ENCODE measurements at regions not wholly inside any gene's neighbourhood (a gene's known extent, or its start where the extent isn't known, plus 50 kb on each side); places are given as distances from the start of the nearest gene placed in this dataset.
"Not testable (repeated sequence)": the region's sequence is repeated elsewhere in the genome, so short reads cannot be mapped to it uniquely, and the experiment has no call there.

DNA sequence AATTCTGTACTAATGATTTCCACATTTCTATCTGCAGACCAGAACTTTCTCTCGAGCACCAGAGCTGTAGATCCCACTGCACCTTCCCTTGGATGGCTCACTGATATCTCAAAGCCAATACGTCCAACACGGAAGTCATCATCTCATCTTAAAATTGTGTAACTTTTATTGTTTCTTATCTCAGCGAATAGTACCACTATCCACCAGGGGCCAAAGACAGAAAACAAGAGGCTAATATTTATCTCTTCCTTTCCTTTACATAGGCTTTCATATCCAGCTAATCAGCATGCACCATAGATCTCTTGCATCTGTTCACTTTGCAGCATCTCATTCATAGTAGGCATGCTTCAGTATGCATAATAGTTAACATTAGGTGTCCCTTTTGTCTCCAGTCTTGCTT is 303.6 kb downstream of the PTPRC start:
- ATAC-seq (no peak), DNase-seq (no peak)
- Mint-ChIP-seq H3K27ac (no peak overlapping the region), H3K4me1 (peaks cover 0 to 7% (median 3%) of the 10 kb centered on the region in 4 donors), H3K27me3 (no peaks in the 10 kb centered on the region), H3K9me3 (peaks cover 0 to 6% (median 0%) of the 10 kb centered on the region in 9 donors), H3K36me3 (no peaks in the 10 kb centered on the region), H3K4me3 (no peak overlapping the region)
- POLR2A ChIA-PET = no interaction called here

DNA sequence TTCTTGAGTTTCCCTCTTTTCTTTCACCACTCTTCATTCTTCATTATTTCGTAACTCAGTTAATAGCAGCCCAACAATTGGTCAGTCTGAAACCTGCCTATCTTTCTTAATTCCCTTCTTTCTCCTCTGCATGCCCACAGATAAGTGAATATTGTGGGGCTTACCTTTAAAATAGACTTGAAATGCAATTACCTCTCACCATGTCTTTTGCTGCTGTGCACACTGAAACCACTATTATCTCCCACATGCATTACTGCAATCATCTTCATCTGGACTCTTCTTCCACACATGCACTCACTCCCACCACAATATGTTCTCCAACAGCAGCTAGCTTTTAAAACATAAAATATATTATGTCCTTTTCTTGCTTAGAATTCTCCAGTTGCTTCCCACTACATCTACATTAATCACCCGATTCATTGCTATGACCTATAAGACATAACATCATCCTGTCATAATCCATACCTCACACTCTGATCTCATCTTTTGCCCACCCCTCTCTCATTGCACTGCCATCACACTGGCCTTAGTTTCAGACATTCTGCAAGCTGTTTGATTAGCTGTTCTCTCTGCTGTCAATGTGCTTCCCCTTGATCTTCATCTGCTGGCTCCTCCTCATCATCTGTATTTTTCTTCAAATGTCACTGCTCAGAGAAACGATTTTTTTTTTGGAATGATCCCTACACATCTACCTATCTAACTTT is 304.8 kb downstream of the PTPRC start:
- no peak for ATAC-seq
- no peaks in the 10 kb centered on the region for H3K27me3 Mint-ChIP-seq
- H3K9me3 Mint-ChIP-seq = peaks cover 0 to 6% (median 0%) of the 10 kb centered on the region in 9 donors
- no peak overlapping the region for H3K4me3 Mint-ChIP-seq
- DNase-seq = no peak
- H3K36me3 Mint-ChIP-seq = no peaks in the 10 kb centered on the region
- H3K4me1 Mint-ChIP-seq = peaks cover 0 to under 1% (median 0%) of the 10 kb centered on the region in 4 donors
- POLR2A ChIA-PET = no interaction called here
- no peak overlapping the region for H3K27ac Mint-ChIP-seq

DNA sequence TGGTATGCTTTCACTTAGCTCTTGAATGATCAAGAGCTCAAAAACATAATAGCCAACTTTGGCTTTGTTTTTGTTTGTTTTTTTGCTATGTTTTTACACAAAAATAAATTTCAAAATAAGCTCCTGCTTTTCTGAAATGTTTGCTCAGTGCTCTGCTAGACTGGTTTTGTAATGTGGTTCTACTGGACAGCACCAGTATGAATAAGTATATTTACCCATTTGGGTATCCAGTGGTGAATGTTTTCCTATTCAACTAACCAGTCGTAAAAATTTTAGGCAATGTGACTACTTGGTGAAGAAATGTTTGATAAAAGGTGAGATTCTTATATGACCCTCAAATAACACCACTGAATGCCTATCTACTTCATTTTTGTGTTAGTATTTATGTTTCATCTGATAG is 308.6 kb downstream of the PTPRC start:
- DNase-seq (no peak), ATAC-seq (no peak)
- Mint-ChIP-seq H3K27ac (no peak overlapping the region), H3K9me3 (no peaks in the 10 kb centered on the region), H3K36me3 (no peaks in the 10 kb centered on the region), H3K4me3 (no peak overlapping the region), H3K27me3 (peaks cover 0 to 2% (median 0%) of the 10 kb centered on the region in 5 donors), H3K4me1 (no peaks in the 10 kb centered on the region)
- POLR2A ChIA-PET = no interaction called here

DNA sequence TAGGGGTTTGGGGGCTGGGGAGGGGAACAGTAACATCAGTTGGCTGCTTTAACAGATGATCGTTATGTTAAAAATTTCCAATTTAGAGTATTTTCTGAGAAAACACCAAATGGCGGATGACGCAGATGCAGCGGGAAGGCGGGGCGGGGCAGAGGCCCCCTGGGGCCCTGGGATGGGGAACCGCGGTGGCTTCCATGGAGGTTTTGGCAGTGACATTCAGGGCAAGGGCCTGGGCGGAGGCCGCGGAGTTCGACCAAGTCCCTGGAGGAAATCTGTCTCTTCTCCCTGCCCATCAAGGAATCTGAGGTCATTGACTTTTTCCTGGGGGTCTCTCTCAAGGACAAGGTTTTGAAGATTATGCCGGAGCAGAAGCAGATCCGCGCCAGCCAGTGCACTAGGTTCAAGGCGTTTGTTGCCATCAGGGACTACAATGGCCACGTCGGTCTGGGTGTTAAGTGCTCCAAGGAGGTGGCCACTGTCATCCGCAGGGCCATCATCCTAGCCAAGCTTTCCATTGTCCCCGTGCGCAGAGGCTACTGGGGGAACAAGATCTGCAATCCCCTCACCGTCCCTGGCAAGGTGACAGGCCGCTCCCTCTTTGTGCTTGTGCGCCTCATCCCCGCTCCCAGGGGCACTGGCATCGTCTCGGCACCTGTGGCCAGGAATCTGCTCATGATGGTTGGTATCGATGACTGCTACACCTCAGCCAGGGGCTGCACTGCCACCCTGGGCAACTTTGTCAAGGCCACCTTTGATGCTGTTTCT is 310.2 kb downstream of the PTPRC start:
- Mint-ChIP-seq H3K27ac (no peak overlapping the region), H3K9me3 (peaks cover 0 to 3% (median 0%) of the 10 kb centered on the region in 9 donors), H3K27me3 (peaks cover 0 to 2% (median 0%) of the 10 kb centered on the region in 5 donors), H3K4me1 (no peaks in the 10 kb centered on the region), H3K4me3 (no peak overlapping the region), H3K36me3 (no peaks in the 10 kb centered on the region)
- ATAC-seq = no peak
- no peak for DNase-seq
- POLR2A ChIA-PET = no interaction called here

DNA sequence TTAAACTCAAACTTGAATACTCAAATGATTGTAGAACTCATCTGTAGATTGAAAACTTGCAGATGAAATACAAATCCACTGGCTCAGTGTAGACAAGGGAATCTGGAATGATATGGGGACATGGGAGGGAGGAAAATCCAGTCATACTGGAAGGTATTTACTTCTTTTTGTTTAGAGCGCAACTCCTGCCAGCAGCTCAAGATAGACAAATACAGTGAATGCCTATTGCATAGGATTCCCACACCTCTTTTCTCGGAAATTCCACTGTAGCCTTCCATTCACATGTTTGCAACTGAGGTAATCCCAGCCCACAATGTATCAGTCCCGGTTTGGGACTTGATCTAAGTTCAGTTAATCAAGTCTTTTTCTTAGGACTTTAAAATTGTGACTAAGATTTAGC is 311.2 kb downstream of the PTPRC start:
- H3K27me3 Mint-ChIP-seq = peaks cover 0 to 2% (median 0%) of the 10 kb centered on the region in 5 donors
- DNase-seq = no peak
- peaks cover 0 to 1% (median 0%) of the 10 kb centered on the region in 3 donors for H3K36me3 Mint-ChIP-seq
- H3K27ac Mint-ChIP-seq = no peak overlapping the region
- no peak for ATAC-seq
- POLR2A ChIA-PET = no interaction called here
- no peak overlapping the region for H3K4me3 Mint-ChIP-seq
- peaks cover 0 to 12% (median 0%) of the 10 kb centered on the region in 9 donors for H3K9me3 Mint-ChIP-seq
- no peaks in the 10 kb centered on the region for H3K4me1 Mint-ChIP-seq

DNA sequence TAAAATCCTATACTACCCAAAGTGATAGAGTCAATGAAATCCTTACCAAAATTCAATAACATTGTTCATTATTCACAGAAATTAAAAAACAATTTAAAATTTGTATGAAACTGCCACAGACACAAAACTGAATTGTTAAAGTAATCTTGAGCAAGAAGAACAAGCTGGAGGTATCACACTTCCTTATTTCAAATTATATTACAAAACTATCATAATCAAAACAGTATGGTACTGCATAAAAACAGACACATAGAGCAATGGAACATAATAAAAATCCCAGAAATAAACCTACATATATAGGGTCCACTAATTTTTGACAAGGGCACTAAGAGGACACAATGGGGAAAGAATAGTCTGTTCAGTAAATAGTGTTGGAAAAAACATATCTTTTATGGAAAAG is 316.2 kb downstream of the PTPRC start:
- Mint-ChIP-seq H3K27me3 (peaks cover 0 to 2% (median 0%) of the 10 kb centered on the region in 5 donors), H3K4me3 (no peak overlapping the region), H3K9me3 (peaks cover 0 to 14% (median 4%) of the 10 kb centered on the region in 9 donors), H3K4me1 (peaks cover 8 to 18% (median 15%) of the 10 kb centered on the region in 4 donors), H3K27ac (no peak overlapping the region), H3K36me3 (peaks cover 0 to 10% (median 0%) of the 10 kb centered on the region in 3 donors)
- DNase-seq (no peak), ATAC-seq (no peak)
- POLR2A ChIA-PET = no interaction called here

DNA sequence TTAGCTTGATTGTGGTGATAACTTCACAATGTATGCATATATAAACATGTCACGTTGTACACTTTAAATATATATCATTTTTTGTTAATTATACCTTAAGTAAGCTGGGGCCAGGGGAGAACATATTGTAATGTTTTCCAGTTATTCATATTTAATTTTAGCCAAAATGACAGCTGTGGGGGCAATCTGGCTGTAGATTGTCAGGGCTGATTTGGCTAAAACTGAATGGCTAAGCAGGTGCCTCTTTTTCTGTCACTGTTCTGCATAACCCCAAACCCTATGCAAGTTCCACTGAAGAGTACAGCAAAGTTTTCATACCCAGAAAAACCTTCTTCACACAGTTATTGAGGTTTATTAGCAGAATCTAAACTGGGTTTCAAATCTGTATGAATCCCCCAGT is 318.2 kb downstream of the PTPRC start:
- POLR2A ChIA-PET = no interaction called here
- peaks cover 8 to 18% (median 15%) of the 10 kb centered on the region in 4 donors for H3K4me1 Mint-ChIP-seq
- no peak overlapping the region for H3K27ac Mint-ChIP-seq
- no peak overlapping the region for H3K4me3 Mint-ChIP-seq
- DNase-seq (no peak), ATAC-seq (no peak)
- H3K27me3 Mint-ChIP-seq = no peaks in the 10 kb centered on the region
- peaks cover 0 to 10% (median 0%) of the 10 kb centered on the region in 3 donors for H3K36me3 Mint-ChIP-seq
- H3K9me3 Mint-ChIP-seq = peaks cover 0 to 14% (median 4%) of the 10 kb centered on the region in 9 donors

DNA sequence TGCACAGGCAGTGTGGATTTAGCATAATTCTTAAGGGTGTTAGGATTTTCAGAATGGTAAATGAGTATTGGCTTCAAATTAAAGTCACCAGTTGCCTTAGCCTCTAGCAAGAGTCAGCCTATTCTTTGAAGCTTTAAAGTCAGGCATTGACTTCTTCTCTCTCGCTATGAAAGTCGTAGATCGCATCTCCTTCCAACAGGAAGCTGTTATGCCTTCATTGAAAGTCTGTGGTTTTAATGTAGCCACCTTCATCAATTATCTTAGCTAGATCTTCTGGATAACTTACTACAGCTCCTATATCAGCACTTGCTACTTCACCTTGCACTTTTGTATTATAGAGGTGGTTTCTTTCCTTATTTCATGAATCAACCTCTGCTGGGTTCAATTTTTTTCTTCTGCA is 320.2 kb downstream of the PTPRC start:
- Mint-ChIP-seq H3K9me3 (peaks cover 0 to 14% (median 4%) of the 10 kb centered on the region in 9 donors), H3K27me3 (no peaks in the 10 kb centered on the region), H3K4me1 (peaks cover 15 to 33% (median 29%) of the 10 kb centered on the region in 4 donors), H3K36me3 (peaks cover 0 to 12% (median 0%) of the 10 kb centered on the region in 3 donors), H3K4me3 (peak overlapping the region in 2 of 10 donors; percentile 1 to 50), H3K27ac (peak overlapping the region in 6 of 10 donors; percentile 6 to 56 (median 25))
- ATAC-seq = peak; percentile 56 to 73
- peak in 2 of 10 donors; percentile 21 to 24 for DNase-seq
- POLR2A ChIA-PET = interaction anchor here (1.1 kb wide), 2 partner anchors 11 to 29 kb away, joined by 3 read pairs; no protein-coding TSS in a partner anchor

DNA sequence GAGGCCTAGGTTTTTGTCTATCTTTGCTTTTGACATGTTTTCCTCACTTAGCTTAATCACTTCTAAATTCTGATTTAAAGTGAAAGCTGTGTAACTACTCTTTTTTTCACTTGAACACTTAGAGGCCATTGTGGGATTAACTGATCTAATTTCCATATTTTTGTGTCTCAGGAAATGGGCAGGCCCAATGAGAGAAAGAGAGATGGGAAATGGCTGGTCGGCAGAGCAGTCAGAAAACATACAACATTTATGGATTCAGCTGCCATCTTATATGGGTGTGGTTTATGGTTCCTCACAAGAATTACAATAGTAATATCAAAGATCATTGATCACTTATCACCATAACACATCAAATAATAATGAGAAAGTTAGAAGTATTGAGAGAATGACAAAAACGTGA is 320.8 kb downstream of the PTPRC start:
- peaks cover 0 to 14% (median 3%) of the 10 kb centered on the region in 9 donors for H3K9me3 Mint-ChIP-seq
- peak overlapping the region in 2 of 10 donors; percentile 22 to 50 for H3K4me3 Mint-ChIP-seq
- no peaks in the 10 kb centered on the region for H3K27me3 Mint-ChIP-seq
- H3K4me1 Mint-ChIP-seq = peaks cover 15 to 39% (median 35%) of the 10 kb centered on the region in 4 donors
- H3K27ac Mint-ChIP-seq = peak overlapping the region in 6 of 10 donors; percentile 6 to 47 (median 14)
- ATAC-seq = no peak
- no peak for DNase-seq
- H3K36me3 Mint-ChIP-seq = peaks cover 0 to 12% (median 0%) of the 10 kb centered on the region in 3 donors
- POLR2A ChIA-PET = interaction anchor here (0.6 to 1.1 kb wide), 3 partner anchors 10 to 29 kb away, joined by 3 read pairs; no protein-coding TSS in a partner anchor

DNA sequence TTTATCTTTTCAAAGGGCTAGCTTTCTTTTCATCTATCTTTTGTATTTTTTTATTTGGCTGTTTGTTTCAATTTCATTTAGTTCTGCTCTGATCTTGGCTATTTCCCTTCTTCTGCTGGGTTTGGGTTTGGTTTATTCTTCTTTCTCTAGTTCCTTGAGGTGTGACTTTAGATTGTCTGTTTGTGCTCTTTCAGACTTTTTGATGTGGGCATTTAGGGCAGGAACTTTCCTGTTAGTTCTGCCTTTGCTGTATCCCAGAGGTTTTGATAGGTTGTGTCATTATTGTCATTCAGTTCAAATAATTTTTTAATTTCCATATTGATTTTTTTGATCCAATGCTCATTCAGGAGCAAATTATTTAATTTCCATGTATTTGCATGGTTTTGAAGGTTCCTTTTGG is 325.0 kb downstream of the PTPRC start:
- peak overlapping the region in 9 of 10 donors; percentile 1 to 72 (median 39) for H3K4me3 Mint-ChIP-seq
- H3K27ac Mint-ChIP-seq = peak overlapping the region; percentile 1 to 80 (median 20)
- POLR2A ChIA-PET = interaction anchor here (1.5 kb wide), 1 partner anchor 13 kb away, joined by 3 read pairs; no protein-coding TSS in a partner anchor
- H3K9me3 Mint-ChIP-seq = peaks cover 0 to 21% (median 9%) of the 10 kb centered on the region in 9 donors
- peaks cover 0 to 18% (median 11%) of the 10 kb centered on the region in 3 donors for H3K36me3 Mint-ChIP-seq
- not testable (repeated sequence) for ATAC-seq, H3K27me3 Mint-ChIP-seq
- peak in 2 of 10 donors; percentile 39 to 46 for DNase-seq
- peaks cover 18 to 55% (median 47%) of the 10 kb centered on the region in 4 donors for H3K4me1 Mint-ChIP-seq

DNA sequence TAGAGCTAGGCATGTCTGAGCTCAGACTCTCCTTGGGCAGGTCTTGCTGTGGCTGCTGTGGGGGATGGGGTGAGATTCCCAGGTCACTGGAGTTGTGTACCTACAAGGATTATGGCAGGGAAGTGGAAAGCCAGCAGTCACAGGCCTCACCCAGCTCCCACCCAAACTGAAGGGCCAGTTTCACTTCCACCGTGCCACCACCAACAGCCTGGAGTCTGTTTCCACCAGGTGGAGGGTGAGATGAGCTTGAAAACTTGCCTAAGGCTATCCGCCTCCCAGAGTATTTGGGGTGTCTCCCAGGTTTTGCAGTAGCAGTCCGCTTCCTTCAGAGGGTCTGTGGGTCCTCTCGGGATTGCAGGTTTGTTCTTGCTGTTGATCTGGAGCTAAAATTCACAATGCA is 327.7 kb downstream of the PTPRC start:
- H3K36me3 Mint-ChIP-seq = peaks cover 0 to 14% (median 11%) of the 10 kb centered on the region in 3 donors
- peaks cover 0 to 14% (median 9%) of the 10 kb centered on the region in 9 donors for H3K9me3 Mint-ChIP-seq
- H3K27me3 Mint-ChIP-seq = no peaks in the 10 kb centered on the region
- DNase-seq (no peak), ATAC-seq (peak in 1 of 2 donors; percentile 39)
- H3K4me3 Mint-ChIP-seq = peak overlapping the region; percentile 34 to 77 (median 66)
- H3K27ac Mint-ChIP-seq = peak overlapping the region in 6 of 10 donors; percentile 38 to 79 (median 54)
- POLR2A ChIA-PET = interaction anchor here (1.9 kb wide), 1 partner anchor 29 kb away, joined by 7 read pairs; no protein-coding TSS in a partner anchor
- peaks cover 12 to 43% (median 35%) of the 10 kb centered on the region in 4 donors for H3K4me1 Mint-ChIP-seq

DNA sequence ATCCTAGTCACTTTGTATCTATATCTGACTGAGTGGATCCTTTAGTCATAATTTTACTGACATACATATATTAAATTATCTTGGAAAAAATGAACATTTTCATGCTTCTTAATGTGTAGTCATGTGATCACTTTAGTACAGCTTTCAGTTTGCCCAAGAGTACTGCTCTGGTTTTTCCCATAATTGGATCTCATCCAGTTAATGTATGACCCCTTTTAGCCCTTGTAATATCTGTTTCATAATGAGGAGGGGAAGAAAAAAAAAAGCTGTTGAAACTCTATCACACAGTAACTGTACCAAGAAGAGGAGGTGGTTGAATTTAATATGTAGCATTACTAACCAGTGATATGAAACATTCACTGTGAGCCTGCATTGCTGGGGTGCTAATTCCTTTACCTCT is 328.7 kb downstream of the PTPRC start:
- H3K27ac Mint-ChIP-seq = peak overlapping the region in 3 of 10 donors; percentile 24 to 74 (median 39)

More for the DNA sequence above, 328.7 kb downstream of the PTPRC start:
- H3K36me3 Mint-ChIP-seq = peaks cover 0 to 14% (median 11%) of the 10 kb centered on the region in 3 donors
- H3K4me1 Mint-ChIP-seq = peaks cover 12 to 43% (median 35%) of the 10 kb centered on the region in 4 donors
- POLR2A ChIA-PET = no interaction called here
- DNase-seq (no peak), ATAC-seq (no peak)
- H3K9me3 Mint-ChIP-seq = peaks cover 0 to 14% (median 9%) of the 10 kb centered on the region in 9 donors
- H3K27me3 Mint-ChIP-seq = no peaks in the 10 kb centered on the region
- peak overlapping the region in 6 of 10 donors; percentile 2 to 66 (median 54) for H3K4me3 Mint-ChIP-seq
